ENCODE measurements at regions not wholly inside any gene's neighbourhood (a gene's known extent, or its start where the extent isn't known, plus 50 kb on each side); places are given as distances from the start of the nearest gene placed in this dataset.
A peak's percentile ranks its signal among the peaks of the same experiment; 100 is the strongest.
"Not testable (repeated sequence)": the region's sequence is repeated elsewhere in the genome, so short reads cannot be mapped to it uniquely, and the experiment has no call there.

GRCh38 chr6:81326881-81327561 lies 425.5 kb downstream of the TENT5A start:
- DNase-seq = no peak

GRCh38 chr6:81309811-81310210 lies 442.7 kb downstream of the TENT5A start:
- no peak for DNase-seq

GRCh38 chr6:81308577-81309279 lies 443.8 kb downstream of the TENT5A start:
- peak; percentile 0 for DNase-seq

GRCh38 chr6:81307651-81308214 lies 444.7 kb downstream of the TENT5A start:
- DNase-seq = no peak

GRCh38 chr6:81304466-81304865 lies 448.0 kb downstream of the TENT5A start:
- no peak for DNase-seq

GRCh38 chr6:81300961-81301360 lies 451.5 kb downstream of the TENT5A start:
- DNase-seq = no peak

- DNase-seq = no peak
These were observed 453.7 kb downstream of the TENT5A start for GRCh38 chr6:81298751-81299150.

GRCh38 chr6:81295310-81295709 lies 457.2 kb downstream of the TENT5A start:
- DNase-seq = no peak

GRCh38 chr6:81293896-81294295 lies 458.6 kb downstream of the TENT5A start:
- DNase-seq = no peak

- no peak for DNase-seq
These were observed 463.3 kb downstream of the TENT5A start for GRCh38 chr6:81289229-81289628.

GRCh38 chr6:81265106-81265505 lies 487.4 kb downstream of the TENT5A start:
- DNase-seq = no peak

- DNase-seq = no peak
These were observed 488.8 kb downstream of the TENT5A start for GRCh38 chr6:81263531-81264168.

- DNase-seq = no peak
These were observed 489.8 kb downstream of the TENT5A start for GRCh38 chr6:81262656-81263055.

- not testable (repeated sequence) for DNase-seq
These were observed 496.3 kb downstream of the TENT5A start for GRCh38 chr6:81256223-81256622.

GRCh38 chr6:81253821-81254220 lies 498.7 kb downstream of the TENT5A start:
- no peak for DNase-seq

- DNase-seq = no peak
These were observed 500.2 kb downstream of the TENT5A start for GRCh38 chr6:81252231-81252630.

GRCh38 chr6:81246200-81246599 lies 506.3 kb downstream of the TENT5A start:
- DNase-seq = no peak

GRCh38 chr6:81242624-81243023 lies 509.9 kb downstream of the TENT5A start:
- no peak for DNase-seq

GRCh38 chr6:81241126-81242041 lies 511.1 kb downstream of the TENT5A start:
- DNase-seq = peak; percentile 5

- DNase-seq = no peak
These were observed 514.1 kb downstream of the TENT5A start for GRCh38 chr6:81238390-81238789.

GRCh38 chr6:81237226-81237625 lies 515.3 kb downstream of the TENT5A start:
- DNase-seq = no peak

- no peak for DNase-seq
These were observed 517.0 kb downstream of the TENT5A start for GRCh38 chr6:81235512-81235911.

- DNase-seq = no peak
These were observed 518.5 kb downstream of the TENT5A start for GRCh38 chr6:81233990-81234389.

All from kidney glomerular epithelial cell (primary cell).